ENCODE measurements at regions not wholly inside any gene's neighbourhood (a gene's known extent, or its start where the extent isn't known, plus 50 kb on each side); places are given as distances from the start of the nearest gene placed in this dataset.

- no peak for DNase-seq
Measured at GRCh38 chr12:126742241-126742641, 1524.7 kb upstream of the TMEM132C start.

- DNase-seq = peak; percentile 74
Measured at GRCh38 chr12:126747530-126748149, 1519.3 kb upstream of the TMEM132C start.

GRCh38 chr12:126752021-126752420, 1514.9 kb upstream of the TMEM132C start:
- DNase-seq = no peak

GRCh38 chr12:126757326-126757725, 1509.6 kb upstream of the TMEM132C start:
- no peak for DNase-seq

GRCh38 chr12:126760092-126760491, 1506.9 kb upstream of the TMEM132C start:
- no peak for DNase-seq

- no peak for DNase-seq
Measured at GRCh38 chr12:126761420-126761819, 1505.5 kb upstream of the TMEM132C start.

- DNase-seq = no peak
Measured at GRCh38 chr12:126762150-126762549, 1504.8 kb upstream of the TMEM132C start.

GRCh38 chr12:126763359-126763758, 1503.6 kb upstream of the TMEM132C start:
- DNase-seq = no peak

- DNase-seq = no peak
Measured at GRCh38 chr12:126767334-126767733, 1499.6 kb upstream of the TMEM132C start.

GRCh38 chr12:126768517-126768916, 1498.5 kb upstream of the TMEM132C start:
- no peak for DNase-seq

- DNase-seq = no peak
Measured at GRCh38 chr12:126770188-126770587, 1496.8 kb upstream of the TMEM132C start.

- peak; percentile 43 for DNase-seq
Measured at GRCh38 chr12:126772171-126772864, 1494.7 kb upstream of the TMEM132C start.

GRCh38 chr12:126773012-126773411, 1494.0 kb upstream of the TMEM132C start:
- no peak for DNase-seq

GRCh38 chr12:126773491-126773890, 1493.5 kb upstream of the TMEM132C start:
- no peak for DNase-seq

- no peak for DNase-seq
Measured at GRCh38 chr12:126776026-126776655, 1490.8 kb upstream of the TMEM132C start.

- peak; percentile 3 for DNase-seq
Measured at GRCh38 chr12:126780343-126780742, 1486.6 kb upstream of the TMEM132C start.

- no peak for DNase-seq
Measured at GRCh38 chr12:126781593-126781992, 1485.4 kb upstream of the TMEM132C start.

- DNase-seq = no peak
Measured at GRCh38 chr12:126782083-126782482, 1484.9 kb upstream of the TMEM132C start.

GRCh38 chr12:126784328-126784921, 1482.5 kb upstream of the TMEM132C start:
- DNase-seq = peak; percentile 45

GRCh38 chr12:126789963-126790362, 1477.0 kb upstream of the TMEM132C start:
- no peak for DNase-seq

GRCh38 chr12:126791122-126791521, 1475.8 kb upstream of the TMEM132C start:
- no peak for DNase-seq

- no peak for DNase-seq
Measured at GRCh38 chr12:126792411-126792810, 1474.6 kb upstream of the TMEM132C start.

- no peak for DNase-seq
Measured at GRCh38 chr12:126797525-126797924, 1469.4 kb upstream of the TMEM132C start.

GRCh38 chr12:126798449-126798848, 1468.5 kb upstream of the TMEM132C start:
- no peak for DNase-seq

Data from activated CD4-positive, alpha-beta T cell treated with anti-CD3 and anti-CD28 coated beads for 48 hours (primary cell).